ENCODE measurements at regions not wholly inside any gene's neighbourhood (a gene's known extent, or its start where the extent isn't known, plus 50 kb on each side); places are given as distances from the start of the nearest gene placed in this dataset.

GRCh38 chr1:208298593-208299269, 54.5 kb upstream of the PLXNA2 start:
- intact Hi-C loops (cut with DNase I) = no loop called here
- TF ChIP-seq CTCF (IDR thresholded peaks at IDR 0.05) = no peak
- Histone ChIP-seq H3K4me1 (peaks cover 6% of the 10 kb centered on the region in 2 donors), H3K9me3 (no peaks in the 10 kb centered on the region), H3K36me3 (no peaks in the 10 kb centered on the region), H3K27me3 (no peaks in the 10 kb centered on the region), H3K4me3 (no peak overlapping the region), H3K27ac (no peak overlapping the region)
- DNase-seq (ENCODE audit: low spot score in 2 of 2) = no peak

- H3K27me3 ChIP-seq = no peaks in the 10 kb centered on the region
- no peak overlapping the region for H3K27ac ChIP-seq
- no peak for TF ChIP-seq CTCF (IDR thresholded peaks at IDR 0.05)
- H3K4me1 ChIP-seq = peaks cover 6% of the 10 kb centered on the region in 2 donors
- H3K9me3 ChIP-seq = no peaks in the 10 kb centered on the region
- no peak overlapping the region for H3K4me3 ChIP-seq
- no peaks in the 10 kb centered on the region for H3K36me3 ChIP-seq
- no peak for DNase-seq (ENCODE audit: low spot score in 2 of 2)
- intact Hi-C loops (cut with DNase I) = no loop called here
Observed at GRCh38 chr1:208300084-208300770, 56.0 kb upstream of the PLXNA2 start.

GRCh38 chr1:208302699-208303238, 58.6 kb upstream of the PLXNA2 start:
- DNase-seq (ENCODE audit: low spot score in 2 of 2) = no peak
- TF ChIP-seq CTCF (IDR thresholded peaks at IDR 0.05) = no peak
- intact Hi-C loops (cut with DNase I) = no loop called here
- Histone ChIP-seq H3K4me3 (no peak overlapping the region), H3K27me3 (no peaks in the 10 kb centered on the region), H3K27ac (no peak overlapping the region), H3K36me3 (no peaks in the 10 kb centered on the region), H3K9me3 (no peaks in the 10 kb centered on the region), H3K4me1 (peaks cover 6% of the 10 kb centered on the region in 2 donors)

GRCh38 chr1:208303743-208304712, 59.8 kb upstream of the PLXNA2 start:
- no peak for TF ChIP-seq CTCF (IDR thresholded peaks at IDR 0.05)
- no peaks in the 10 kb centered on the region for H3K27me3 ChIP-seq
- DNase-seq (ENCODE audit: low spot score in 2 of 2) = no peak
- intact Hi-C loops (cut with DNase I) = no loop called here
- H3K4me1 ChIP-seq = no peaks in the 10 kb centered on the region
- no peak overlapping the region for H3K4me3 ChIP-seq
- no peaks in the 10 kb centered on the region for H3K36me3 ChIP-seq
- H3K9me3 ChIP-seq = no peaks in the 10 kb centered on the region
- no peak overlapping the region for H3K27ac ChIP-seq

- Histone ChIP-seq H3K27ac (no peak overlapping the region), H3K27me3 (no peaks in the 10 kb centered on the region), H3K4me3 (no peak overlapping the region), H3K36me3 (no peaks in the 10 kb centered on the region), H3K9me3 (no peaks in the 10 kb centered on the region), H3K4me1 (no peaks in the 10 kb centered on the region)
- DNase-seq (ENCODE audit: low spot score in 2 of 2) = no peak
- TF ChIP-seq CTCF (IDR thresholded peaks at IDR 0.05) = no peak
- intact Hi-C loops (cut with DNase I) = no loop called here
Observed at GRCh38 chr1:208308221-208308620, 64.0 kb upstream of the PLXNA2 start.

All from ascending aorta (tissue), 2 donors.